Calu3 (cell line): ENCODE measurements at regions not wholly inside any gene's neighbourhood (a gene's known extent, or its start where the extent isn't known, plus 50 kb on each side); places are given as distances from the start of the nearest gene placed in this dataset.

Experiments used
- BruUV-seq: library from RNA; stranded (reverse); fragments of 400-500 nt; replicated peaks from 2 replicates; lab custom pipeline; 2021; lab: Mats Ljungman, UMichigan
- CTCF ChIA-PET: fragments of 300-600 bp; sonication (Branson Sonifier 250); formaldehyde crosslinking; loops from one replicate; lab custom pipeline; 2022; ENCODE audit warnings: antibody characterized with exemption; lab: Charles Lee
- DNase-seq: peaks from one replicate; pipeline ENCODE4 v3.0.0; 2022
- H3K27ac Mint-ChIP-seq: one replicate; pipeline ENCODE4 v1.8.0; 2022; ENCODE audit warnings: mixed read lengths; ENCODE audit not compliant: unreplicated experiment
- H3K27me3 Mint-ChIP-seq: one replicate; pipeline ENCODE4 v1.8.0; 2022; ENCODE audit warnings: mixed read lengths; ENCODE audit not compliant: unreplicated experiment
- H3K36me3 Mint-ChIP-seq: one replicate; pipeline ENCODE4 v1.8.0; 2022; ENCODE audit warnings: mild to moderate bottlenecking, moderate library complexity, mixed read lengths; ENCODE audit not compliant: insufficient read depth, unreplicated experiment
- H3K4me1 Mint-ChIP-seq: one replicate; pipeline ENCODE4 v1.8.0; 2022; ENCODE audit warnings: mild to moderate bottlenecking, low read depth, mixed read lengths; ENCODE audit not compliant: unreplicated experiment
- H3K4me3 Mint-ChIP-seq: one replicate; pipeline ENCODE4 v1.8.0; 2022; ENCODE audit warnings: mild to moderate bottlenecking, low read depth, moderate library complexity, mixed read lengths; ENCODE audit not compliant: unreplicated experiment
- H3K9me3 Mint-ChIP-seq: one replicate; pipeline ENCODE4 v1.8.0; 2022; ENCODE audit warnings: low read depth, mixed read lengths; ENCODE audit not compliant: unreplicated experiment
- intact Hi-C: fragments of 100-400 bp; cut with micrococcal nuclease; formaldehyde crosslinking; loops from one replicate; pipeline ENCODE4 v1.10.0; 2022; ENCODE audit not compliant: unreplicated experiment
- TF ChIP-seq, protein P1 (sequence below): fragments of 200-600 bp; IDR thresholded peaks from one replicate; pipeline ENCODE4 v1.8.0; 2022; ENCODE audit warnings: antibody characterized with exemption; ENCODE audit not compliant: unreplicated experiment

DNA sequence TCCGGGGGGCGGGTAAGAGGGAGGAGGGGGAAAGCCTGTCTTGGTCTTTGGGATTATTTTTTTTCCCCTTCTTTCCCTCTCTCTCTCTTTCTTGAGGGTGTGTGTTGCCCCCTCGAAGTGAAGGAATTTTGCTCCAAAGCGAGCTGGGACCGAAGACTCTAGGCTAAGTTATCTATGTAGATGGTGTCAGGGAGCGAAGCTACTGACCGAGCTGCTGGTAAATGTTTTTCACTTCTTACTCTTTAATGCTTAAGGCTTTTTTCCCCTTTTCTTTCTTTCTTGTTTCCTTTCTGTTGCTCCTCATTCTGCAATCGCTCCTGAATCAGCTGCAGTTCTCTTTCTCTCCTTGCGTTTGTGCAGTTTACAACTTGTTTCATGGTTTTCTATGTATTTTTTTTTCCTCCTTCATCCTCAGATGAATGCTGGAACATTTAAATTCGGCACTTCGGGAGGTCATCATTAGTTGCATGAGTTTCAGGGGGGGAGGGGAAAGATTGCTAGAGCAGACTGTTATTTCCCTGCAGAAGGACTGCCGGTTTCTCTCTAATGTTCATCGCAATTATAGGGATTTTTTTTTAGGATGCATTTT is 1312.0 kb upstream of the WWC1 start:
- DNase-seq = no peak
- peak overlapping the region; percentile 72 for H3K4me3 Mint-ChIP-seq
- H3K4me1 Mint-ChIP-seq = peaks cover 58% of the 10 kb centered on the region
- CTCF ChIA-PET = interaction anchor here (0.7 to 1.0 kb wide), 3 partner anchors 21 to 469 kb away, joined by 3 to 7 read pairs (median 6); no protein-coding TSS in a partner anchor
- intact Hi-C loops = no loop called here
- H3K27ac Mint-ChIP-seq = peak overlapping the region; percentile 3
- peaks cover 11% of the 10 kb centered on the region for H3K36me3 Mint-ChIP-seq
- BruUV-seq = no TSS peak
- TF ChIP-seq, protein P1, sequence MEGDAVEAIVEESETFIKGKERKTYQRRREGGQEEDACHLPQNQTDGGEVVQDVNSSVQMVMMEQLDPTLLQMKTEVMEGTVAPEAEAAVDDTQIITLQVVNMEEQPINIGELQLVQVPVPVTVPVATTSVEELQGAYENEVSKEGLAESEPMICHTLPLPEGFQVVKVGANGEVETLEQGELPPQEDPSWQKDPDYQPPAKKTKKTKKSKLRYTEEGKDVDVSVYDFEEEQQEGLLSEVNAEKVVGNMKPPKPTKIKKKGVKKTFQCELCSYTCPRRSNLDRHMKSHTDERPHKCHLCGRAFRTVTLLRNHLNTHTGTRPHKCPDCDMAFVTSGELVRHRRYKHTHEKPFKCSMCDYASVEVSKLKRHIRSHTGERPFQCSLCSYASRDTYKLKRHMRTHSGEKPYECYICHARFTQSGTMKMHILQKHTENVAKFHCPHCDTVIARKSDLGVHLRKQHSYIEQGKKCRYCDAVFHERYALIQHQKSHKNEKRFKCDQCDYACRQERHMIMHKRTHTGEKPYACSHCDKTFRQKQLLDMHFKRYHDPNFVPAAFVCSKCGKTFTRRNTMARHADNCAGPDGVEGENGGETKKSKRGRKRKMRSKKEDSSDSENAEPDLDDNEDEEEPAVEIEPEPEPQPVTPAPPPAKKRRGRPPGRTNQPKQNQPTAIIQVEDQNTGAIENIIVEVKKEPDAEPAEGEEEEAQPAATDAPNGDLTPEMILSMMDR = no peak
- no peaks in the 10 kb centered on the region for H3K27me3 Mint-ChIP-seq
- H3K9me3 Mint-ChIP-seq = no peaks in the 10 kb centered on the region

DNA sequence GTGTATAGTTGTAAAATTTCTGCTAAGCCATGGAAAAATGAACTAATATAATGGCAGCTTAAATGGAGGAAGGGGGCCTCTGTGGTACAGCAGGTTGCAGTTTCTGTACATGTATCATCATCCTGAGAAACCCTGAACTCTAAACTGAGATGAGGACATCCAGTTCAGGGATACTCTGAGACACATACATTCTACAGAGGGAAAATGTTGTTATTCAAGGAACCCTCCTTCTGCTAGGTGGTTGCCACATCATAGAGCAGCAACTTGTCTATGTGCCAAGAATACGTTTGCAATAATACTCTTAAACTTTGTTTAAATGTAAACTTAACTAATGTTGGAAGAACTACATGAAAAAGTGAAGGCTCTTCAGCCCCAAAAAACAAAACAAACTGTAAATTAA is 1310.8 kb upstream of the WWC1 start:
- DNase-seq = no peak
- H3K4me1 Mint-ChIP-seq = peaks cover 48% of the 10 kb centered on the region
- no peak overlapping the region for H3K4me3 Mint-ChIP-seq
- TF ChIP-seq, protein P1 = no peak
- no TSS peak for BruUV-seq
- intact Hi-C loops = no loop called here
- H3K9me3 Mint-ChIP-seq = no peaks in the 10 kb centered on the region
- H3K27me3 Mint-ChIP-seq = no peaks in the 10 kb centered on the region
- CTCF ChIA-PET = no interaction called here
- no peak overlapping the region for H3K27ac Mint-ChIP-seq
- H3K36me3 Mint-ChIP-seq = peaks cover 11% of the 10 kb centered on the region

DNA sequence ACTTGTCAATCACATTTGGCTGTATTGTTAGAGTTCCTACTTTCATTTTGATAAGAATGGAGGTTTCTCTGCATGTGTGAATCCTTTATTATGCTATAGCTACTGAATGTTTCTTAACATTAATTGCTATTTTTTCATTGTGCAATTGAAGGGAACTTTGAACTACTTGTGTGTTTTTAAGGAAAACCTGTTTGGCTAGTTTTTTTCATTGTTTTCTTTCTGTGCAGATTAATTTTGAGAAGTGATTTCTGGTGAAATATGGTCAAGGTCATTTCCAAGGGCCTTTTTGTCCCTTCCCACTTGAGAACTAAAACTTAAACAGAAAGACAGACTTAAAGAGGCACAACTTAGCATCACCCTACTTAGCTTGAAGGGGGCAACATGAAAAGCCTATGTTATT is 1309.2 kb upstream of the WWC1 start:
- Mint-ChIP-seq H3K27ac (peak overlapping the region; percentile 30), H3K27me3 (no peaks in the 10 kb centered on the region), H3K4me1 (peaks cover 48% of the 10 kb centered on the region), H3K36me3 (peaks cover 11% of the 10 kb centered on the region), H3K9me3 (no peaks in the 10 kb centered on the region), H3K4me3 (peak overlapping the region; percentile 13)
- intact Hi-C loops = no loop called here
- CTCF ChIA-PET = no interaction called here
- no peak for DNase-seq
- TF ChIP-seq, protein P1 = no peak
- BruUV-seq = no TSS peak

DNA sequence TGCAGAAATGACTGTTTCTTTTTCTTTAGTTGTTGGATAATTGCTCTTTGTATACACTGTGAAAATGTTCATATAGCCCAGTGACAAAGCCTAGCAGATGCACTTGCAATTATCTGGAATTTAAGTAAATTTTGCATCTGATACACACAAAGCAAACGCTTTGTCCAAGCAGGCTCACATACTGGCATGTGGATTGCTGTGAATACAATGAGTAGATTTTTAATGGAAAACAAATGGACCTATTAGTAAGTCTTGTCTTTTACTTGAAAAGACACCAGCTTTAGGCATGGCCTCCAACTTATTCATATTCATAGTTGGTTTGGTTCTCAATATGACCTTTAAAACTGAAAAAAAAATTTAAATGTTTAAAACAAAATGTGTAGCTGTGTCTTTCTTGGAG is 1299.8 kb upstream of the WWC1 start:
- CTCF ChIA-PET = interaction anchor here (0.6 kb wide), 1 partner anchor 85 kb away, joined by 5 read pairs; no protein-coding TSS in a partner anchor
- Mint-ChIP-seq H3K4me3 (no peak overlapping the region), H3K36me3 (no peaks in the 10 kb centered on the region), H3K4me1 (no peaks in the 10 kb centered on the region), H3K27ac (no peak overlapping the region), H3K27me3 (no peaks in the 10 kb centered on the region), H3K9me3 (no peaks in the 10 kb centered on the region)
- TF ChIP-seq, protein P1 = no peak
- BruUV-seq = no TSS peak
- intact Hi-C loops = no loop called here
- DNase-seq = no peak
